Cardiac septum (tissue), 1 donor: ENCODE measurements at regions not wholly inside any gene's neighbourhood (a gene's known extent, or its start where the extent isn't known, plus 50 kb on each side); places are given as distances from the start of the nearest gene placed in this dataset.

Experiments used
- DNase-seq: peaks from one replicate; pipeline ENCODE4 v3.0.0-alpha.2; 2020; ENCODE audit warnings: low spot score
- intact Hi-C: fragments of 100-400 bp; cut with DNase I; formaldehyde crosslinking; loops from one replicate; pipeline ENCODE4 v1.14.0; 2022
- donor health status: DM: no; HTN: no; CAD: no.

DNA sequence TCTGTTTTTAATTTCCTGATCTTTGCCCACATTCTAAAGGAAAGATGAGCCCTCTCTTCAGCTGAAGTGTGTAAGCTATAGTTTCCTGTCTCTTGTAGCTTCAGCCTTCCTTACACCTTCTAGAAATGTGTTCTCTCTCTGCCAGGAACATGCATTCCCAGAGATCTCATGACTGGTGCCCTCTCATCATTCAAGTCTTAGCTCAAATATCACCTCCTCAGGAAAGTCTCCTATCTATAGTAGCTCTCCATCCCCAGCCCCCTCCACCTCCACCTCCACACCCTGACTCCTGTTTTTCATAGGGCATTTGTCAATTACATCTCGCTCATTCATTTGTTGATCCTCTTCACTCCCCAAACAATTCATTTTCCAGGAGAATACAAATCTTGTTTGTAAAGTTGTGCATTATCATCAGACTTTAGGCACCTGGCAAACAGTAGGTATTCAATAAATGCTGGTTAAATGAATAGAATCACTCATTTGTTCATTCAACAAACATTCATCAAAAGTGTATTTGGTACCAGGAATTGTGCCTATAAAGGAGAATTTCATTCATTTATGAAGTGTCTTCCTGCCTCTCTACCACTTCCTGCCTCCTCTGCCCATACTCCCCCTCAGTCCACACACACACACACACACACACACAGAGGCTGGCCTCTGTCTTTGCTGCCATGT is 160.3 kb downstream of the BBOX1 start:
- intact Hi-C loops = loop anchor here (5.0 to 10.0 kb wide), 3 partner anchors 164 to 286 kb away; partner anchors contain the start of genes CCDC34 and LGR4
- DNase-seq = no peak

DNA sequence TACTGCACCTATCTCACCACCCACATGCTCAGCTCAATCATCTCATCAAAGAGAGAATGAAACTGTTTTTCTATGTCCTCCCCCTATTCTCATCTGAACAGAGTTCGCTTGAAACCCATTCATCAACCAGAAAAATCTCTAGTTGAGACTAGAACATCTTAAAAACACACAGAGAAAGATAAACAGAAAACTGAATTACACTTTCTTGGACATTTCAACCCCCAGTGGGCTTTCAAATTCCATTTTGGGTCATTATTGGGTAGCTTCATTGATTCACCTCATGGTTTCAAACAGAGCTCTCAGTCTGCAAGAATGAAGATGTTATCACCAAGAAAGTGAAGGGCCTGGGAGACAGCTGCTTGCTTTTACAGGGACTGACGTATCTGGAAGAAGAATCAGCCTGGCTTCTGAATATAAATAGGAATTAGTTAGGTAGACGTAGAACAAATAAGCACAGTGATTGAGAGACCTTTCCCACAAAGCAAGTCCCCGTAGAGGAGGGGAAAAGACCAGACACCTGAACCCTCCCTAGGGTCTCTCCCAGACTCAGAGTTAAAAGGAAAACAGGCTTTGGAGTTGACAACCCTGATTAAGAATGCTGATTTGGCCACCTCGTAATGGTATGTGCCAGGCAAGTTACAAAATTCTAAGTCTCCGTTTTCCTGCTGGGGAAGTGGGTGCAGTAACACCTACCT is 155.7 kb downstream of the BBOX1 start:
- intact Hi-C loops = no loop called here
- DNase-seq = no peak

DNA sequence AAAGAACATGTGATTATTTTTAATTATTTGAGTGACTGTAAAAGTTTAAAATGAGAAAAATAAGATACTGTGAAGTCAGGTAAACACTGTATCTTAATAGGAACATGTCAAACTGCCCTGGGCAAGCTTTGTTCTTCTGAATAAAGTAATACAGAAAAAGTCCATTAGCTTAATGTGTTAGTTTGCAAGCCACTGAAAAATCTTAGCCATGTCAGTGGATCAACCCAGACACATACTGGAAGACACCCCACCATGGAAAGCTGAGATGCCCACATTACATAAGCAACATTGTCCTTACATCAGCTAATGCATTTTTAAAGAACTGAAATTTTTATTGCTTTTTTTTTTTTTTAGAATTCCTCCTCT is 155.2 kb downstream of the BBOX1 start:
- DNase-seq = no peak
- intact Hi-C loops = no loop called here

DNA sequence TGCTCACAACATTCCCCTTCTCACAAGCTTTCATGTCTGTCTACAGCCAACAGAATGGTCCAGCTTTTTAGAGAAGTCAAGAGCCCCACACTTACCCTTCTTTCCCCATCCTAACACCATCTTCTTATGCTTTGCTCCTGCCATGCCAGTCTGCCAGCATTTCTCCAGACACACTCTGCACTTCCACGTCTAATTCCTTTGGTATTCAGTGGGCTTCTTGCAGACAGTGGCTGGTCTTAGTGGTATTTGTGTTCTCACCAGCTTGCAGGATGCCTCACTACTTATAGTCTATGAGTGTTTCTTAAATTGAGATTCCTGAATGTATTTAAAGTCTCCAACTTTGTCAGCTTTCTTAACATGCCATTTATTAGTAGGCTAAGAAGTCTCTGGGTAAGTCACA is 154.4 kb downstream of the BBOX1 start:
- intact Hi-C loops = no loop called here
- DNase-seq = no peak

DNA sequence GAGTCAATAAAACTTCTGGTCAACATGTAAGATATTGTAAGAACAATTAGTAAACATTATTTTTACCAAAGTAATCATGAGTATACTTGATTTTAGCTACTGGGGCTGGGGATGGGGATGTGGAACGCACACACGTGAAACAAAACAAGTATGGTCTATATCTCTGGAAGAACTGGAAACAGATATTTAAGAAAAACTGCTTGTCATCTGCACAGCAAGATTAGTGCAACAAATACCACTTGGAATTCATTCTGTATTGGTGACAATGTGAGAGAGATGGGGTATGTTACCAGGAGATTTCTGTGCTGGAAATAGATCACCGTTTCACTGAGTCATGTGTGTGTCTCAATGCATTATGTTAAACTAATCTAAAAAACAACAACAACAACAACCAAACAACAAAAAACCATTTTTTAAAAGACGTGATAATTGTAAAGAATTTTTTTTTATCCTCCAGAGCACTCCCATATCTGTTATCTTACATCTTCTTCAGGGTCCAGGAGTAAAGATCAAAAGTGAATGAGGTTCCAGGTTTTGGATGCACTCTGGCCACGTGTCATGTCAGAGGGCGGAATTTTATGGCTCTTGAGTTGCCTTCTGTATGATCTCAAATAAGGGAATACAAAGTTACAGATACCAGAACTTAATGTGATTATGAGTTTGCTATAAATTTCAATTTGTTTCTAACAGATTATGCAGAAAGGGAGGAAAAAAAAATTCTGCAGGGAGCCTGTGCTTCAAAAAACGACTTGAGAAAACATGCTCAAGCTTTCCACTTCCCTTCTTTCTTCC is 153.0 kb downstream of the BBOX1 start:
- intact Hi-C loops = no loop called here

DNA sequence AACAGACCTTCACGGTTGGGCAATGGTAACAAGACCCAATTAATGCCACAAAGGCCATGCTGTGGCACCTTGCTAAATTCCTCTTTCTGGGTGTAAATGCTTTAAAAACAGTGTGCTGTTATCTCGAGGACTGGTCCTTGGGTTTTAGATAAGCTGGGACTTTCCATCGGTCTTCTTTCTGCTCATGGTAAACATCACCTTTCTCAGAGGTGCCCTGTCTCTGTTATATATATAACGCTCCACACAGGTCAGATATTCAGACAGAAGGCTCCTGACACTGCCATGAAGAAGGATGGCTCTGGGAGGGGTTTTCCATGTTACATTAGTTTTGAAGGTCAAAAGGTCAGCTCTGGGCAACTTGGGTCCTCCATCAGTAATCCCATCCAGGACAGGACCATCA is 151.6 kb downstream of the BBOX1 start:
- no peak for DNase-seq
- intact Hi-C loops = no loop called here

More for the DNA sequence above, 153.0 kb downstream of the BBOX1 start:
- DNase-seq = no peak

DNA sequence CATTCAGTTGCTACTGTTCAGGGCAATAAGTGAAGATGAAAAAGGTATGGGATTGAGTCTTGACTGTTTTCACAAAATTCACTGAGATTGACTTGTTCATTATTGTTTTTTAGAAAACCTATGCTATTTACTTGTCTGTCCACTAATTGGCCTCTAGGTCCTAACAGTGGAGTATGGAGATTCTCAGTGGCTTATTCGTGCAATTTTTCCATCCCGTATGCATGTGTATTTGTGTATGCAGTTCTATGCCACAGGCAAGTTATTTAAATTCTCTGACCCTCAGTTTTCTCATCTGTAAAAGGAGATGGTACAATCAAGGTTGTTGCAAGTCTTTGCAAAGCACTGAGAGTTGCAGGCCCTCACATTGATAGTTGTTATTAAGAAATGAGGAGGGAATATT is 151.0 kb downstream of the BBOX1 start:
- intact Hi-C loops = no loop called here
- DNase-seq = no peak

DNA sequence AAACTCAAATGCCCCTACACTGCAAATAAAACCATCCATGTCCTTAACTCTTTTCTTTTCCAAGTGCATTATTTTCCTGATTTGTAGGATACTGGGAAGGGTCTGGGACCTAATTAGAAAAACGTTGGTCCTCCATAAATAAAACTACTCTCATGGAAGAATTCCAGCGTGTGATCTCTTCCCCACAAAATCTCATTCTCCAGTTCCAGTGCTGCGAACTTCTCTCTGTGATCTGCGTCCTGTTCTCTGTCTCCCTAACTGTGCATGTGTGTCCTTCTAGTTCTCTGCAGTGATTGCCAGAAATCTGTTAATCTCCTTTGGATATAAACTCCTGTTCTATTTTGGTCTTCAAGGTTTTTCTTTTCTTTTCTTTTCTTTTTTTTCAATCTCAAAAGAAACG is 148.1 kb downstream of the BBOX1 start:
- intact Hi-C loops = no loop called here
- no peak for DNase-seq

DNA sequence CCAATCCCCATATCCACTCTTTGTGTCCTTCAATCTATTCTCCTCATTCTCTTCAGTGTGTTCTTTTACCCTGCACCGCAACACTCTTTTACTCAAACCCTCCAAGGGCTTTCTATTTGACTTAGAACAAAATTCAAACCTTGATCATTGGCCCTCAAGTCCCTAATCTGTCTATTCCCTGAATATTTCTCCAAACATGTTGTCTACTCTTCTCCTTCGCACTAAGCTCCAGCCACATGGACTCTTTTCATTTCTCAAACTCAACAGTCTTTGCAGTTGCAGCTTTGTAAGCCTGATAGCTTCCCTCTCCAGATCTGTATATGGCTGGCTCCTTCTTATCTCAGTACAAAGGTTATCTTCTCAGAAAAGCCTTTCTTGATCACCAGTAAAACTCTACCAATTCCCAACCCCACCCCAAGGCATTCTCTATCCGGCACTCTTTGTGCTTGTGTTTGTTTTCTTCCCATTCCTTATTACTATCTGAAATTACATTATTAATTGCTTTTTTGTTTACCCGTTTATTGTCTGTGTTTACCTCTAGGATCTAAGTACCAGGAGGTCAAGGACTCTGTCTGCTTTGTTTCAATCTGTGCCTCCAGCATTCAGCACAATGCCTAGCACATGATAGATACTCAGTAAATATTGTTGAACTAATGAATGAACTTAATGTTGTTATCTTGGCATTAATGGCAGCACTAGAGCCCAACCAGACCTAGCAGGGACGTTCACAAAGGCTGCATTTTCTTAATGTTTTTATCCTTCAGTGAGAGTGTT is 147.4 kb downstream of the BBOX1 start:
- intact Hi-C loops = no loop called here
- DNase-seq = no peak

DNA sequence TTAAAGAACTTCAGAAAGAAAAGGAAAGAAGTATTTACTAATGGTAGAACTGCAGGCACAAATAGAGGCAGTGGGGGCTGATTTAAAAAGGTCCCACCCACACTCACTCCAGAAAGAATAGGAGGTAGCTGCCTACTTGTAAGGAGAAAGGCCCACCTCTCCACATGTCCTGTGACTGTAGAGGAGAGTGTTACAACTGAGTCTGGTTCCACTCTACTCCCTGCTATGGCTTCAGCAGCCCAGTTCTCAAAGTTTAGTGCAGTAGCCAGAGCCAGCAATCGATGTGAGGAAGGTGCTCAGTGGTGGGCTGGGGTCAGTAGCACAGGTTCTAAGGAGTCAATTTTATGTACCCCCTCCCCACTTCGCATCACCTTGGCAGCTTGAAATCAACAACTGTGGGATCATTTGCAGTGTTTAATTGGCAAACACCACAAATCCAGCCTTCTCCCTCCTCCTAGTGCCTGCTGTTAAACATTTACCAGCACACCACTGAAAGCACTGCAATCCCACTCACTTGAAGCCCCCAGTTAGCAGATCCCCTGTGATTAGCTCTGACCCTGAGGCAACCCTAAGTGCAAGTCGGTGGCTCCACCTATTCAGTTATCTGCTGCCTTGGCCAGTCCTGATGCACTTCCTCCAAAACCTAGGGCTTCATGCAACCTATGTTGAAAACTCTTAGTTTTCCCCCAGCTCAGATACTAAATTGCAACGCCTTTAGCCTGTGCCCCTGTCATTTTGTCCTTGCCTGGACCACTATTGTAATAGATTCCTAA is 146.6 kb downstream of the BBOX1 start:
- intact Hi-C loops = no loop called here

DNA sequence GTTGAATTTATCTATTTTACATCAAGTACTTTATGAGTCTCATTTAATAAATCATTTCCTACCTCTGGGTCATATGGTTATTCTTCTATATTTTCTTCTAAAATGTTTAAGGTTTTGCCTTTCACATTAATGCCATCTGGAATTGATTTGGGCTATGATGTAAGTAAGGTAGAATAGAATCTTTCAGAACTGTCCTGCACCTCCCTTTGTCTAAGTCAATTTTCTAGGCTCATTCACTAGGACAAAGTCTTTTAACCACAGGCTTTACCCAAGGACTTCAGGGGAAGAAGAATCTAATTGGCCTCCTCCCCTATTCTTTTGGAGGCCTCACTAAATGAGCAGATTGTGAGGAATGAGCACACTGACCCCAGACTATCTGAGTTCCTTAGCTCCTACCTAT is 146.0 kb downstream of the BBOX1 start:
- DNase-seq = no peak
- intact Hi-C loops = no loop called here

More for the DNA sequence above, 146.6 kb downstream of the BBOX1 start:
- no peak for DNase-seq

DNA sequence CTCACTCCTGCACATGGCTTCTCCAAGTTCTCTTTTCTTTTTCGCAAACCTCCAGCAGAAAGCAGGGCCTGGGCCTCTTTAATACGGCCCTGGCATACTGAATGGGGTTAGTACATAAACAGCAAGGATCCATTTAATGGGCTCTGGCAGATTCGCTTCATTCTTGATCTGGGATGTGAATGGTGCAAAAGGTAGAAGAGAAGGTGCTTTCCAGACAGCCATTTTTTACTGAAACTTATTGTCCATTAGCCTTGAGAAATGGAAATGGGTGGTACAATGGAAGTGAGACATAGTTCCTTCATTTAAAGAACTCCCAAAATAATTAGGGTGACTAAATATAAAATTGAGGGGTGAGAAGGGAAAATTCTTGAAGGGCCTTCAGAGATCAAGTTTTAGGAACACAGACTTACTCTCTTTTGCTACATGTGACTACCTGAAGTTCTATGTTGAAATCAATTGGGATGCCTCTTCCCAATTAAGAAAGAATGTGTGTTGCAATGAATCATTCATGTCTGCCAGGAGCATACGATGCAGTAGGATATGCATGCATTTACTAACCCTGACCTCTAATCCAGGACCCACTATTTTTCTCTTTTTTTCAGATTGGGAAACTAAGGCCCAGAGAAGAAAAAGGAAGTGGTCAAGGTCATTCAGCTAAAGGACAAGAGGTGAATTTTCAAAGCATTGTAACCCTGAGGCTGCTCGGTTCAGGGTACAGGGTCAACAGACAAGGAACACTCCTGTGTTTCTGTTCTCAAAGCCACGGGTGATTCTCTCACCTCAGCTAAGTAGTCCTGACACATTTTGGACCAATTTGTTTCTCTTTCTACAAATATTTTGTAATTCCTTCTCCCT is 144.1 kb downstream of the BBOX1 start:
- intact Hi-C loops = loop anchor here (2.0 kb wide), 1 partner anchor 112 kb away; no protein-coding TSS in a partner anchor
- no peak for DNase-seq

DNA sequence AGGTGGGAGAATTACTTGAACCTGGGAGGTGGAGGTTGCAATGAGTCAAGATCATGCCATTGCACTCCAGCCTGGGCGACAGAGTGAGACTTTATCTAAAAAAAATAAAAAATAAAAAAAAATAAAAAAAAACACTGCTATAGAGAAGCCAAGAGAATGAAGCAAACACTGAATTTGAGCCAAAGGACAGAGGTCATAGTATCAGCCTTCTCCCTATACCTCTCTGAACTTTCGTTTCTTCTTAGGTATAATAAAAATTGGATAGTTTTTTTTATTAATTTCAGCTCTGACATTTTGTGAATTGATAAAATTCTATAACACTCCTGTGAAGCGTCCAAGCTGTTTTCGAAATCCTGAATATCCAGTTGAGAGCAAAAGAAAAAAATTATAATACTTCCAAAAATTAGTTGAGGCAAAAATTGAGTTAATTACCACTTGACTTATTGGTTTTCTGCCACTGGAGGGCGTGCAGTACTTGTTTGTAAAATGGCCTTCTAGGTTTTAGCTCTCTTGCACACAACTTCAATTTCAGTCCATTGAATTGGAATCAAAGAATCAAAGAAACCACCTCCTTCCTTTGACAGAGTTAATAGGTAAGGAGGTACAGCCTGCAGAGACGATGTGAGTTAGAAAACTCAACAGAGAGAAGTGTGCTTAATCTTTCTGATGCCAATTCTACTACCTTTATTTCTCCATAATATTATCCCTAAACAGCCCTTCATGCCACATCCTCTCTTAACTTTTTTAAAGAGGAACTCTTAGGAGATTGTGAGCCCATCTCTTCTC is 143.2 kb downstream of the BBOX1 start:
- DNase-seq = no peak
- intact Hi-C loops = loop anchor here (2.0 kb wide), 2 partner anchors 113 to 303 kb away; no protein-coding TSS in a partner anchor

DNA sequence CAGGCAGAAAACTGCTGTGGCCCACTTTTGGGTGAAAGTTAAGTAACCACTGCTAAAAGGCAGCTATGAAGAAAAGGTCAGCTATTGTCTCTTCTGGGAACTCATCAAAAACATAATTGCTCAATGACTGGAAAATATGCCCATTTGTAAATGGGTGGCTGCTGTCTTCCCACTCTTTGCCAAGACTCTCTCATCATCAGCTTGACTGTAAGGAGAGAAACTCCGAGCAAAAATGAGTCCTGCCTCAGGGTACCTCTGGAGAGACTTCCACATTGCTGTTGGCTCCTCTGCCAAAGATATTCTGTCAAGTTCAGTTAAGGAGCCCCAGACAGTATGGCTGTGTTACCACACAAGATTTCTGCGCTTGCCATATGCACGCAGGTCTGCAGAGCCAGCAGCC is 138.7 kb downstream of the BBOX1 start:
- intact Hi-C loops = no loop called here

DNA sequence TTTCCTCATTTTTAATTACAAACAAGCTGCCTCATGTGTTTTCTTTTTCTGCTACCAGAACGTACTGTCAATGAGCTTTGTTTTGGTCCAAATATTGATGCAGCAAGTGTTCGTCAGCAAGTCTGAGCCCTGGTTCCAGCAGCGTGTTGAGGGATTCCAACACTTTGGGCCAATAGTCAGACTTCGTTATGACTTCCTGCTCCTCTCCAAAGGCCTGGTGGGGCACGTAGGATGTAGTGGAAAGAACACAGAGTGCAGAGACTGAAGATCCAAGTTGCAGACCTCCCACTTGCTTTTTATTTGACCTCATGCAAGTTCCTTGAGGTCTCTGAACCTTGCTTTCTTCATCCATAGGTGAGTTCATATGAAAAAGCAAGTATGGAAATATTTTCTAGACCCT is 138.2 kb downstream of the BBOX1 start:
- intact Hi-C loops = no loop called here

More for the DNA sequence above, 138.7 kb downstream of the BBOX1 start:
- DNase-seq = no peak

More for the DNA sequence above, 138.2 kb downstream of the BBOX1 start:
- no peak for DNase-seq
